GM12878 (cell line): ENCODE measurements at regions not wholly inside any gene's neighbourhood (a gene's known extent, or its start where the extent isn't known, plus 50 kb on each side); places are given as distances from the start of the nearest gene placed in this dataset.

Experiments used
- ATAC-seq: fragments of 200-7000 bp; cut with Tn5 transposase; 3 replicates; pipeline ENCODE4 v1.9.1; 2020; ENCODE audit warnings: mild to moderate bottlenecking, moderate library complexity
- BruUV-seq: library from RNA; stranded (reverse); fragments of 400-500 nt; replicated peaks from 2 replicates; lab custom pipeline; 2021; lab: Mats Ljungman, UMichigan
- CTCF ChIA-PET: fragments of 300-600 bp; sonication (Branson Sonifier 250); formaldehyde crosslinking; extraction: SDS; loops from one replicate; lab custom pipeline; 2021; ENCODE audit warnings: inconsistent platforms; lab: Yijun Ruan, JAX
- POLR2A ChIA-PET: fragments of 350-600 bp; formaldehyde crosslinking; extraction: SDS; loops from one replicate; lab custom pipeline; 2021; ENCODE audit warnings: inconsistent platforms; lab: Charles Lee
- RAD21 ChIA-PET: fragments of 300-600 bp; sonication (Branson Sonifier 250); formaldehyde crosslinking; loops from one replicate; lab custom pipeline; 2023; ENCODE audit warnings: antibody characterized with exemption; ENCODE audit not compliant: unreplicated experiment; lab: Charles Lee
- SMC1A ChIA-PET: fragments of 300-600 bp; sonication (Branson Sonifier 250); formaldehyde crosslinking; loops from one replicate; lab custom pipeline; 2023; ENCODE audit not compliant: unreplicated experiment, uncharacterized antibody; lab: Charles Lee
- DNase-seq: peaks from one replicate; pipeline ENCODE4 v3.0.0-alpha.2; 2011; ENCODE audit warnings: low read depth, low spot score
- FAIRE-seq: peaks from 3 replicates; lab custom pipeline; 2011; peaks lifted over from hg19 to GRCh38; lab: Jason Lieb, UNC
- H2AFZ ChIP-seq: 2 replicates; pipeline ENCODE4 v1.6.0; 2011; ENCODE audit warnings: low read depth, low read length, control low read depth; ENCODE audit not compliant: control insufficient read depth
- H3K27ac ChIP-seq: 2 replicates; pipeline ENCODE4 v1.5.1; 2011; ENCODE audit warnings: control low read depth; ENCODE audit not compliant: control insufficient read depth, insufficient read depth
- H3K27me3 ChIP-seq, 2 experiments: replicated peaks in 1 of 2; 2 replicates each; pipeline versions ENCODE4 v1.6.0 to v1.6.1; 2011; ENCODE audit warnings: low read length in 1 of 2; ENCODE audit not compliant: control insufficient read depth in 2 of 2, insufficient read depth in 2 of 2
- H3K36me3 ChIP-seq, 2 experiments: 2 replicates each; pipeline ENCODE4 v1.5.1; 2011; ENCODE audit warnings: low read length in 1 of 2; ENCODE audit not compliant: control insufficient read depth in 2 of 2, insufficient read depth in 2 of 2
- H3K4me1 ChIP-seq: 2 replicates; pipeline ENCODE4 v1.6.1; 2011; ENCODE audit warnings: mild to moderate bottlenecking, low read length, moderate library complexity, mixed read lengths; ENCODE audit not compliant: control insufficient read depth, insufficient read depth
- H3K4me2 ChIP-seq: 2 replicates; pipeline ENCODE4 v1.6.0; 2011; ENCODE audit warnings: control low read depth; ENCODE audit not compliant: control insufficient read depth, insufficient read depth
- H3K4me3 ChIP-seq: fragments of 200-600 bp; sonication (generic); 2 replicates; pipeline ENCODE4 v1.5.1; 2016
- H3K79me2 ChIP-seq: 2 replicates; pipeline ENCODE4 v1.6.0; 2011; ENCODE audit warnings: low read length; ENCODE audit not compliant: control insufficient read depth, insufficient read depth
- H3K9ac ChIP-seq: 2 replicates; pipeline ENCODE4 v1.8.0; 2011; ENCODE audit warnings: low read length, control low read depth, mixed read lengths; ENCODE audit not compliant: control insufficient read depth, insufficient read depth
- H3K9me3 ChIP-seq: replicated peaks from 3 replicates; pipeline ENCODE4 v1.5.1; 2011; ENCODE audit warnings: mild to moderate bottlenecking, low read length; ENCODE audit not compliant: control insufficient read depth, insufficient read depth
- H4K20me1 ChIP-seq: 2 replicates; pipeline ENCODE4 v1.6.0; 2011; ENCODE audit not compliant: control insufficient read depth, insufficient read depth
- CHD1 ChIP-seq: IDR thresholded peaks from 2 replicates; pipeline ENCODE4 v1.6.1; 2012; ENCODE audit warnings: low read depth, low read length, improper control_type of control experiment
- EP300 ChIP-seq, 2 experiments: fragments of 150-350 bp in 1 of 2; IDR thresholded peaks; 2 replicates each; pipeline ENCODE4 v1.6.1; 2011 to 2012; ENCODE audit warnings: low read depth in 2 of 2, low read length in 2 of 2, borderline replicate concordance in 1 of 2, improper control_type of control experiment in 1 of 2, inconsistent platforms in 1 of 2; ENCODE audit not compliant: control insufficient read depth in 1 of 2
- HDAC2 ChIP-seq: fragments of 200-600 bp; sonication (generic); IDR thresholded peaks from 2 replicates; pipeline ENCODE4 v1.6.1; 2017
- HDGF ChIP-seq: fragments of 450-650 bp; IDR thresholded peaks from 2 replicates; pipeline ENCODE4 v1.6.1; 2016; ENCODE audit warnings: antibody characterized with exemption
- IKZF1 ChIP-seq: fragments of 450-650 bp; conservative IDR thresholded peaks from 2 replicates; pipeline ENCODE4 v1.6.1; 2017; ENCODE audit warnings: antibody characterized with exemption, mild to moderate bottlenecking
- KLF5 ChIP-seq: fragments of 450-650 bp; IDR thresholded peaks from 2 replicates; pipeline ENCODE4 v1.6.1; 2014; ENCODE audit warnings: mild to moderate bottlenecking; ENCODE audit not compliant: partially characterized antibody
- NR2C1 ChIP-seq: fragments of 450-650 bp; IDR thresholded peaks from 2 replicates; pipeline ENCODE4 v1.6.1; 2017; ENCODE audit warnings: antibody characterized with exemption, mild to moderate bottlenecking, moderate library complexity
- NR2C2 ChIP-seq: IDR thresholded peaks from 2 replicates; pipeline ENCODE4 v1.6.1; 2011; ENCODE audit warnings: borderline replicate concordance, low read depth; ENCODE audit not compliant: control insufficient read depth, insufficient read length
- NR2F1 ChIP-seq: fragments of 450-650 bp; conservative IDR thresholded peaks from 2 replicates; pipeline ENCODE4 v1.6.1; 2017; ENCODE audit warnings: mild to moderate bottlenecking
- POLR2AphosphoS5 ChIP-seq: IDR thresholded peaks from 2 replicates; pipeline ENCODE4 v1.6.1; 2011; ENCODE audit warnings: mild to moderate bottlenecking, low read length, inconsistent platforms
- RB1 ChIP-seq: fragments of 450-650 bp; formaldehyde crosslinking; IDR thresholded peaks from 2 replicates; pipeline ENCODE4 v1.6.1; 2017; ENCODE audit warnings: mild to moderate bottlenecking, borderline replicate concordance
- SIN3A ChIP-seq: IDR thresholded peaks from 2 replicates; pipeline ENCODE4 v1.6.1; 2012; ENCODE audit warnings: low read depth, low read length, improper control_type of control experiment
- SMARCA5 ChIP-seq: fragments of 450-650 bp; IDR thresholded peaks from 2 replicates; pipeline ENCODE4 v1.6.1; 2017; ENCODE audit warnings: mild to moderate bottlenecking
- SP1 ChIP-seq: IDR thresholded peaks from one replicate; pipeline ENCODE4 v1.6.1; 2011; ENCODE audit warnings: low read depth, low read length
- STAT3 ChIP-seq: IDR thresholded peaks from 2 replicates; pipeline ENCODE4 v1.6.1; 2011; ENCODE audit warnings: low read depth, low read length, improper control_type of control experiment
- SUPT20H ChIP-seq: IDR thresholded peaks from 2 replicates; pipeline ENCODE4 v1.6.1; 2011; ENCODE audit warnings: low read depth, mild to moderate bottlenecking, low read length, moderate library complexity, borderline replicate concordance; ENCODE audit not compliant: control insufficient read depth
- ZNF24 ChIP-seq: fragments of 450-650 bp; IDR thresholded peaks from 2 replicates; pipeline ENCODE4 v1.6.1; 2017; ENCODE audit warnings: antibody characterized with exemption, mild to moderate bottlenecking
- ZNF622 ChIP-seq: fragments of 450-650 bp; IDR thresholded peaks from 2 replicates; pipeline ENCODE4 v1.6.1; 2017; ENCODE audit warnings: mild to moderate bottlenecking, inconsistent platforms
- WGBS: methylation state at CpG from one replicate; pipeline ENCODE4 v1.1.6; 2016; ENCODE audit warnings: low lambda C conversion rate; ENCODE audit not compliant: insufficient replicate concordance, insufficient coverage; ENCODE audit errors: missing lambda C conversion rate; 5-methylcytosine and 5-hydroxymethylcytosine counted together
- in situ Hi-C: fragments of 300-500 bp; cut with MboI; formaldehyde crosslinking; loops from 9 replicates; pipeline ENCODE4 v1.14.3; 2018; ENCODE audit warnings: mixed read lengths
- intact Hi-C: fragments of 100-400 bp; cut with micrococcal nuclease; formaldehyde crosslinking; loops from one replicate; pipeline ENCODE4 v1.14.2; 2022; ENCODE audit not compliant: unreplicated experiment
- TF ChIP-seq, protein P1 (sequence below): fragments of 450-650 bp; IDR thresholded peaks from 2 replicates; pipeline ENCODE4 v1.6.1; 2016; ENCODE audit warnings: mild to moderate bottlenecking, moderate library complexity, borderline replicate concordance
- TF ChIP-seq, protein P2 (sequence below): IDR thresholded peaks from 2 replicates; pipeline ENCODE4 v1.6.1; 2012; ENCODE audit warnings: low read depth, low read length, improper control_type of control experiment

DNA sequence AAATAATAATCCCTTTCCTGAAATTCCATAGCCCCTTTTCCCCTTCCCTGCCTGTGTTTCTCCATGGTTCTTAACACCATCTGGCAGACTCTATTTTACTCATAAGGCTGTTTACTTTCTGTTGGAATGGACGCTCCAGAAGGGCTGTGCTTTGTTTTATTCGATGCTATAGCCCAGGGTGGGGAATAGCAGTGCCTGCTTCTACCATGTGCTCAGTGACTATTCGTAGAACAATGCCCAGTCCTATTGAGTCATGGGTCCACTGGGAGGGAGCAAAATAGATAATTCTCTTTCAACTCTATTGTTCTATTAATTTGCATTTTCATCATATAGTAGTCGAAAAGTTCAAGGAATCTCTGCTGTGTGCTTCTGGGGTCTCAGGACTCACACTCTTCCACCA, 565.1 kb downstream of the C6orf118 start:
- WGBS: 3% methylated on average over 4 of the region's 4 CpGs
- Histone ChIP-seq H3K36me3 (no peaks in the 10 kb centered on the region), H3K27ac (no peak overlapping the region), H3K4me3 (no peak overlapping the region), H3K9ac (no peak overlapping the region), H2AFZ (no peak overlapping the region), H3K79me2 (no peaks in the 10 kb centered on the region), H3K9me3 (no peaks in the 10 kb centered on the region; the same call in 2 of the 3 replicates), H3K27me3 (no peaks in the 10 kb centered on the region), H3K4me2 (no peak overlapping the region), H4K20me1 (no peaks in the 10 kb centered on the region), H3K4me1 (no peaks in the 10 kb centered on the region)
- ChIA-PET POLR2A (no interaction called here), CTCF (no interaction called here), SMC1A (no interaction called here), RAD21 (no interaction called here)
- no peak for ATAC-seq
- no peak for DNase-seq
- no TSS peak for BruUV-seq
- no peak for FAIRE-seq
- intact Hi-C loops: no loop called here
- TF ChIP-seq ZNF24 (no peak), IKZF1 (no peak), POLR2AphosphoS5 (no peak), STAT3 (no peak), SUPT20H (no peak), KLF5 (no peak), SP1 (no peak), RB1 (no peak), CHD1 (no peak), EP300 (IDR thresholded peaks at IDR 0.05; ENCODE audit: borderline replicate concordance in 1 of 2, control insufficient read depth in 1 of 2, low read depth in 2 of 2, low read length in 2 of 2) (no peak), NR2C1 (no peak), NR2C2 (no peak), ZNF622 (no peak), NR2F1 (no peak), HDGF (no peak), SIN3A (no peak), HDAC2 (no peak), SMARCA5 (no peak)
- TF ChIP-seq, protein P1, sequence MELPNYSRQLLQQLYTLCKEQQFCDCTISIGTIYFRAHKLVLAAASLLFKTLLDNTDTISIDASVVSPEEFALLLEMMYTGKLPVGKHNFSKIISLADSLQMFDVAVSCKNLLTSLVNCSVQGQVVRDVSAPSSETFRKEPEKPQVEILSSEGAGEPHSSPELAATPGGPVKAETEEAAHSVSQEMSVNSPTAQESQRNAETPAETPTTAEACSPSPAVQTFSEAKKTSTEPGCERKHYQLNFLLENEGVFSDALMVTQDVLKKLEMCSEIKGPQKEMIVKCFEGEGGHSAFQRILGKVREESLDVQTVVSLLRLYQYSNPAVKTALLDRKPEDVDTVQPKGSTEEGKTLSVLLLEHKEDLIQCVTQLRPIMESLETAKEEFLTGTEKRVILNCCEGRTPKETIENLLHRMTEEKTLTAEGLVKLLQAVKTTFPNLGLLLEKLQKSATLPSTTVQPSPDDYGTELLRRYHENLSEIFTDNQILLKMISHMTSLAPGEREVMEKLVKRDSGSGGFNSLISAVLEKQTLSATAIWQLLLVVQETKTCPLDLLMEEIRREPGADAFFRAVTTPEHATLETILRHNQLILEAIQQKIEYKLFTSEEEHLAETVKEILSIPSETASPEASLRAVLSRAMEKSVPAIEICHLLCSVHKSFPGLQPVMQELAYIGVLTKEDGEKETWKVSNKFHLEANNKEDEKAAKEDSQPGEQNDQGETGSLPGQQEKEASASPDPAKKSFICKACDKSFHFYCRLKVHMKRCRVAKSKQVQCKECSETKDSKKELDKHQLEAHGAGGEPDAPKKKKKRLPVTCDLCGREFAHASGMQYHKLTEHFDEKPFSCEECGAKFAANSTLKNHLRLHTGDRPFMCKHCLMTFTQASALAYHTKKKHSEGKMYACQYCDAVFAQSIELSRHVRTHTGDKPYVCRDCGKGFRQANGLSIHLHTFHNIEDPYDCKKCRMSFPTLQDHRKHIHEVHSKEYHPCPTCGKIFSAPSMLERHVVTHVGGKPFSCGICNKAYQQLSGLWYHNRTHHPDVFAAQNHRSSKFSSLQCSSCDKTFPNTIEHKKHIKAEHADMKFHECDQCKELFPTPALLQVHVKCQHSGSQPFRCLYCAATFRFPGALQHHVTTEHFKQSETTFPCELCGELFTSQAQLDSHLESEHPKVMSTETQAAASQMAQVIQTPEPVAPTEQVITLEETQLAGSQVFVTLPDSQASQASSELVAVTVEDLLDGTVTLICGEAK: no peak
- TF ChIP-seq, protein P2, sequence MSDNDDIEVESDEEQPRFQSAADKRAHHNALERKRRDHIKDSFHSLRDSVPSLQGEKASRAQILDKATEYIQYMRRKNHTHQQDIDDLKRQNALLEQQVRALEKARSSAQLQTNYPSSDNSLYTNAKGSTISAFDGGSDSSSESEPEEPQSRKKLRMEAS: no peak
- in situ Hi-C loops: no loop called here
